Caco-2 (cell line): ENCODE measurements at regions not wholly inside any gene's neighbourhood (a gene's known extent, or its start where the extent isn't known, plus 50 kb on each side); places are given as distances from the start of the nearest gene placed in this dataset.

ENCODE experiments used
- BruUV-seq: library from RNA; stranded (reverse); fragments of 400-500 nt; replicated peaks from 2 replicates; lab custom pipeline; 2021; lab: Mats Ljungman, UMichigan
- CTCF ChIA-PET: fragments of 300-600 bp; sonication (Branson Sonifier 250); formaldehyde crosslinking; loops from one replicate; lab custom pipeline; 2022; ENCODE audit warnings: antibody characterized with exemption; lab: Charles Lee
- POLR2A ChIA-PET: fragments of 300-600 bp; sonication (Branson Sonifier 250); formaldehyde crosslinking; loops from one replicate; lab custom pipeline; 2022; ENCODE audit warnings: antibody characterized with exemption; lab: Charles Lee
- DNase-seq, 2 experiments: peaks; one replicate each; pipeline versions ENCODE4 v3.0.0 to v3.0.0-alpha.2; 2020 to 2022
- H3K27me3 ChIP-seq: replicated peaks from 2 replicates; pipeline ENCODE4 v1.6.0; 2011; ENCODE audit warnings: low read length; ENCODE audit not compliant: control insufficient read depth, insufficient read depth
- H3K36me3 ChIP-seq: 2 replicates; pipeline ENCODE4 v1.5.1; 2011; ENCODE audit warnings: low read length; ENCODE audit not compliant: control insufficient read depth, insufficient read depth
- H3K4me1 ChIP-seq: fragments of 250-450 bp; sonication (Bioruptor Pico); 2 replicates; pipeline ENCODE4 v1.5.1; 2020; ENCODE audit warnings: mild to moderate bottlenecking
- H3K4me3 ChIP-seq: 2 replicates; pipeline ENCODE4 v1.5.1; 2011; ENCODE audit warnings: low read depth, mild to moderate bottlenecking, control low read depth, low read length
- H3K9me3 ChIP-seq: fragments of 250-450 bp; sonication (Bioruptor Pico); 2 replicates; pipeline ENCODE4 v1.5.1; 2020; ENCODE audit warnings: mild to moderate bottlenecking, moderate library complexity
- H3K27ac Mint-ChIP-seq: one replicate; pipeline ENCODE4 v1.8.0; 2022; ENCODE audit warnings: mixed read lengths; ENCODE audit not compliant: unreplicated experiment
- H3K27me3 Mint-ChIP-seq: one replicate; pipeline ENCODE4 v1.8.0; 2022; ENCODE audit warnings: mixed read lengths; ENCODE audit not compliant: insufficient read depth, unreplicated experiment
- H3K36me3 Mint-ChIP-seq: one replicate; pipeline ENCODE4 v1.8.0; 2022; ENCODE audit warnings: mild to moderate bottlenecking, mixed read lengths; ENCODE audit not compliant: insufficient read depth, unreplicated experiment
- H3K4me1 Mint-ChIP-seq: one replicate; pipeline ENCODE4 v1.8.0; 2022; ENCODE audit warnings: low read depth, mixed read lengths; ENCODE audit not compliant: unreplicated experiment
- H3K4me3 Mint-ChIP-seq: one replicate; pipeline ENCODE4 v1.8.0; 2022; ENCODE audit warnings: mild to moderate bottlenecking, moderate library complexity, mixed read lengths; ENCODE audit not compliant: unreplicated experiment
- H3K9me3 Mint-ChIP-seq: one replicate; pipeline ENCODE4 v1.8.0; 2022; ENCODE audit warnings: mixed read lengths; ENCODE audit not compliant: unreplicated experiment
- intact Hi-C: fragments of 100-400 bp; cut with micrococcal nuclease; formaldehyde crosslinking; loops from one replicate; pipeline ENCODE4 v1.10.0; 2022; ENCODE audit not compliant: unreplicated experiment
- TF ChIP-seq, protein P1 (sequence below), 2 experiments: fragments of 200-600 bp in 1 of 2; IDR thresholded peaks; 1 replicate in 1 of 2; 2 replicates in 1 of 2; pipeline versions ENCODE4 v1.5.1 to v1.8.0; 2011 to 2022; ENCODE audit warnings: antibody characterized with exemption in 1 of 2, control low read depth in 1 of 2, inconsistent platforms in 1 of 2, low read depth in 1 of 2, low read length in 1 of 2, mild to moderate bottlenecking in 1 of 2, moderate library complexity in 1 of 2; ENCODE audit not compliant: insufficient read depth in 1 of 2, severe bottlenecking in 1 of 2, unreplicated experiment in 1 of 2

DNA sequence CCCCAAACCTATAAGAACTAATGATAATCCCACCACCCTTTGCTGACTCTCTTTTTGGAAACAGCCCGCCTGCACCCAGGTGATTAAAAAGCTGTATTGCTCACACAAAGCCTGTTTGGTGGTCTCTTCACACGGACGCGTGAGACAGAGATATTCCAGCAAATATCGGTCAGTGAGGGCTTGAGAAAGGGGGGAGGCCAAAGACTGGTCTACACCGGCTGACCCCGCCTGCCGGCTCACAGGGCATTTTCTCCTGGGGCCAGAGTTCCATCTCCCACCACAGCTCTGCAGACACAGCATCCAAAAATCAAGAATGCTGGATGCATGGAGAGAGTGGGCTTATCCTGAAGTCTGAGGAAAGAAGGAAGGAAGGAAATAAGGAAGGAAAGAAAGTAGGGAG is 176.0 kb downstream of the SHOX start:
- Histone ChIP-seq H3K27me3 (no peaks in the 10 kb centered on the region), H3K9me3 (no peaks in the 10 kb centered on the region; the same call in 1 of the 2 replicates), H3K36me3 (no peaks in the 10 kb centered on the region), H3K4me1 (no peaks in the 10 kb centered on the region), H3K4me3 (no peak overlapping the region)
- Mint-ChIP-seq H3K27ac (no peak overlapping the region), H3K4me3 (no peak overlapping the region), H3K4me1 (no peaks in the 10 kb centered on the region), H3K36me3 (no peaks in the 10 kb centered on the region), H3K27me3 (peaks cover 2% of the 10 kb centered on the region), H3K9me3 (peaks cover 21% of the 10 kb centered on the region)
- intact Hi-C loops, result no loop called here
- TF ChIP-seq, protein P1, sequence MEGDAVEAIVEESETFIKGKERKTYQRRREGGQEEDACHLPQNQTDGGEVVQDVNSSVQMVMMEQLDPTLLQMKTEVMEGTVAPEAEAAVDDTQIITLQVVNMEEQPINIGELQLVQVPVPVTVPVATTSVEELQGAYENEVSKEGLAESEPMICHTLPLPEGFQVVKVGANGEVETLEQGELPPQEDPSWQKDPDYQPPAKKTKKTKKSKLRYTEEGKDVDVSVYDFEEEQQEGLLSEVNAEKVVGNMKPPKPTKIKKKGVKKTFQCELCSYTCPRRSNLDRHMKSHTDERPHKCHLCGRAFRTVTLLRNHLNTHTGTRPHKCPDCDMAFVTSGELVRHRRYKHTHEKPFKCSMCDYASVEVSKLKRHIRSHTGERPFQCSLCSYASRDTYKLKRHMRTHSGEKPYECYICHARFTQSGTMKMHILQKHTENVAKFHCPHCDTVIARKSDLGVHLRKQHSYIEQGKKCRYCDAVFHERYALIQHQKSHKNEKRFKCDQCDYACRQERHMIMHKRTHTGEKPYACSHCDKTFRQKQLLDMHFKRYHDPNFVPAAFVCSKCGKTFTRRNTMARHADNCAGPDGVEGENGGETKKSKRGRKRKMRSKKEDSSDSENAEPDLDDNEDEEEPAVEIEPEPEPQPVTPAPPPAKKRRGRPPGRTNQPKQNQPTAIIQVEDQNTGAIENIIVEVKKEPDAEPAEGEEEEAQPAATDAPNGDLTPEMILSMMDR (IDR thresholded peaks at IDR 0.05; ENCODE audit: insufficient read depth in 1 of 2, low read depth in 1 of 2, low read length in 1 of 2, severe bottlenecking in 1 of 2, unreplicated experiment in 1 of 2), result no peak
- CTCF ChIA-PET, result no interaction called here
- DNase-seq, result no peak
- no TSS peak for BruUV-seq
- POLR2A ChIA-PET, result no interaction called here

DNA sequence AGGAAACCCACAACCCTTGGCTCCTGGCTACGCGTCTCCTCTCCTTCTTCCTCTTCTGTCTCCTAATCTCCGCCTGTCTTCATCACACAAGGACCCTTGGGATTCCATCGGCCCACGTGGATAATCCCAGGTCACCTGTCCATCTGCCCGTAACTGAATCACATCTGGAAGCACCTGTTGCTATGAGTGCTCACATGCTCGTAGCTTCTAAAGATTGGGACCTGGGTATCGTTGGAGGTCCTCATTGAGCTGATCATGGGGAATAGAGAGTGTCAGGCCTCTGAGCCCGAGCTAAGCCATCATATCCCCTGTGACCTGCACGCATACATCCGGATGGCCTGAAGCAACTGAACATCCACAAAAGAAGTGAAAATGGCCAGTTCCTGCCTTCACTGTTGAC is 175.4 kb downstream of the SHOX start:
- TF ChIP-seq, protein P1 (IDR thresholded peaks at IDR 0.05; ENCODE audit: insufficient read depth in 1 of 2, low read depth in 1 of 2, low read length in 1 of 2, severe bottlenecking in 1 of 2, unreplicated experiment in 1 of 2), result no peak
- no peaks in the 10 kb centered on the region for H3K36me3 Mint-ChIP-seq
- no peaks in the 10 kb centered on the region for H3K4me1 Mint-ChIP-seq
- H3K27me3 Mint-ChIP-seq, result peaks cover 2% of the 10 kb centered on the region
- ChIA-PET POLR2A (no interaction called here), CTCF (no interaction called here)
- no peaks in the 10 kb centered on the region; the same call in 1 of the 2 replicates for H3K9me3 ChIP-seq
- H3K36me3 ChIP-seq, result no peaks in the 10 kb centered on the region
- H3K4me3 ChIP-seq, result no peak overlapping the region
- peaks cover 21% of the 10 kb centered on the region for H3K9me3 Mint-ChIP-seq
- H3K27me3 ChIP-seq, result no peaks in the 10 kb centered on the region
- H3K4me3 Mint-ChIP-seq, result no peak overlapping the region
- H3K27ac Mint-ChIP-seq, result no peak overlapping the region
- no TSS peak for BruUV-seq
- intact Hi-C loops, result no loop called here
- DNase-seq, result no peak
- no peaks in the 10 kb centered on the region for H3K4me1 ChIP-seq

DNA sequence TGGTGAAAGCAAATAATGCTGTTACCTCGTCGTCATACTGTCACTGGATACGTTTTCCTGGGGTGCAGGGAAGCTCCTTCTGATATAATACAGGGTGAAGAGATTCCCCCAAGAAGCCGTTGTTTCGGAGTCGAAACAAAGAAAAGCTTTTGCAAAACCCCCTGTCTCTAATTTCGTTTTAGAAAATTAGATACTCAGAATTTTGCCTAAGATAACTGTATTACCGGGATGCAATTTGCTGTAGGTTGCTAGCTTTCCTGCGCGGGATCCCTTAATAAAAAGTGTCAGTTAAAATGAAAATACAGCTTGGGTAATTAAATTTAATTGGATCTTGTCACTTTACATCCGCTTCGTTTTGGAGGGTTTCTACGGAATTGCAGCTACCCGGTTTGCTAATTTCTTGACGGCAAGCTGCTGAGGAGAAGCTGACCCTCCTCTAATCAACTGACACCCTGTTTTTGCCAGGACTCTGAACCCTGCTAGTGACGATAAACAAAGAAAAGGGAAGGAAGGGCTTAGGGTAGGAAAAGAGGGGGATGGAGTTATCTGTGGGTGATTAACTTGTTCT is 174.6 kb downstream of the SHOX start:
- no peak overlapping the region for H3K27ac Mint-ChIP-seq
- H3K9me3 Mint-ChIP-seq, result peaks cover 28% of the 10 kb centered on the region
- Histone ChIP-seq H3K27me3 (no peaks in the 10 kb centered on the region), H3K4me1 (no peaks in the 10 kb centered on the region), H3K9me3 (no peaks in the 10 kb centered on the region; the same call in 1 of the 2 replicates), H3K36me3 (no peaks in the 10 kb centered on the region), H3K4me3 (no peak overlapping the region)
- ChIA-PET CTCF (no interaction called here), POLR2A (no interaction called here)
- peaks cover 2% of the 10 kb centered on the region for H3K27me3 Mint-ChIP-seq
- no peaks in the 10 kb centered on the region for H3K4me1 Mint-ChIP-seq
- TF ChIP-seq, protein P1 (IDR thresholded peaks at IDR 0.05; ENCODE audit: insufficient read depth in 1 of 2, low read depth in 1 of 2, low read length in 1 of 2, severe bottlenecking in 1 of 2, unreplicated experiment in 1 of 2), result no peak
- DNase-seq, result no peak
- no peak overlapping the region for H3K4me3 Mint-ChIP-seq
- BruUV-seq, result no TSS peak
- intact Hi-C loops, result no loop called here
- no peaks in the 10 kb centered on the region for H3K36me3 Mint-ChIP-seq
